ENCODE measurements at regions not wholly inside any gene's neighbourhood (a gene's known extent, or its start where the extent isn't known, plus 50 kb on each side); places are given as distances from the start of the nearest gene placed in this dataset.

DNA sequence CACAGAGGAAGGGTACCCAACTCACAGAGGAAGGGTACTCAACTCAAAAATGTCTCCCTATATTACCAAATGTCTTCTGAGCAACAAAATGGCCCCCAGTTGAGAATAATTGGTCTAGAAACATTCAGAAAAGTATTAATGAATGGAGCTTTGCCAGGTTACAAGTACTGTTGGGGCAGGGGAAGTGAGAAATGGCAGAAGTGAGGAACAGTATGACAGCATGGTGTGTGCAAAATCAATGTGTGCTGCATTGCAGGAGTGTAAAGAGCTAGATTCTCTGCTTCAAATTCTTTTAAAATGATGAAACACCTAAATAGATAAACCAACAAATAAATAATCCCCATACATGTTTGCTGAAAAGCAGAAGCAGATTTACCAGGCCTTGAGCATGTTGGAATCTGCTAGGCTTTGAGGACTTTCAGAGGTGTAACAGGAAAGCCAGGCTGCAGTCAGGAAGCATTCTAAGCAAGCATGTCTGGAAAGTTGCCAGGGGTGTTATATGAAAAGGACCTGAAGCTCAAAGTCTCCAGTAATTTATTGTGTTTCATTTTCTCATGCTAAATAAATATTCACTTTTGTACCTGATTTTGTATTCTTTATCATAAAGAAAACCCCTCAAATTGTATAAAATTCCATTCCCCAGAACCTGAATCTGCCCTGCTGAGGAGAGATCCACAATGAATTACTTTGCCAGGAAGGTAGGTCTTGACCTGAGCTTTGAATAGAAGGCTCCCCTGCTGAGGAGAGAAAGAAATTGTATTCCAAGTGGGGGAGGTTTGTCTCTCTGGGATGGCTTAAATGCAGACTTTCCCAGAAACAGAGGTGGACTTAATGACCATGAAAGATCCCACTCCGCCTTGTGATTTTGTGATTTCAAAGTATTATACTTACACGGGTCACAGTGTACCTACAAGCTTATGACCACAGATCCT lies 265.0 kb upstream of the MARCKS start:
- DNase-seq (ENCODE audit: low read depth, low spot score) (no peak), ATAC-seq (0 out of 2 replicates have a peak, but pooled peaks have one; percentile 14)
- Histone ChIP-seq H3K4me1 (ENCODE audit: control insufficient read depth, insufficient read depth, low read length) (no peaks in the 10 kb centered on the region), H3K27ac (ENCODE audit: low read length) (no peak overlapping the region), H3K27me3 (ENCODE audit: control insufficient read depth, insufficient read depth, low read length) (no peaks in the 10 kb centered on the region), H3K9me3 (ENCODE audit: control insufficient read depth, insufficient read depth, low read depth, low read length) (no peaks in the 10 kb centered on the region), H3K4me3 (ENCODE audit: low read depth in 2 of 2, low read length in 2 of 2) (no peak overlapping the region), H3K36me3 (ENCODE audit: control insufficient read depth, insufficient read depth, low read length) (no peaks in the 10 kb centered on the region)
- no TSS peak for BruUV-seq (replicated peaks)
- in situ Hi-C loops (cut with HindIII; ENCODE audit: low pct_unique_long_range_greater_than_20kb, low sequenced_read_pairs) (no loop called here), intact Hi-C loops (cut with micrococcal nuclease; ENCODE audit: unreplicated experiment) (no loop called here)
- ChIA-PET CTCF (no interaction called here), POLR2A (no interaction called here)
- TF ChIP-seq SIN3A (IDR thresholded peaks at IDR 0.05; ENCODE audit: borderline replicate concordance, insufficient read depth, low read depth, low read length): no peak
- TF ChIP-seq, protein P1, sequence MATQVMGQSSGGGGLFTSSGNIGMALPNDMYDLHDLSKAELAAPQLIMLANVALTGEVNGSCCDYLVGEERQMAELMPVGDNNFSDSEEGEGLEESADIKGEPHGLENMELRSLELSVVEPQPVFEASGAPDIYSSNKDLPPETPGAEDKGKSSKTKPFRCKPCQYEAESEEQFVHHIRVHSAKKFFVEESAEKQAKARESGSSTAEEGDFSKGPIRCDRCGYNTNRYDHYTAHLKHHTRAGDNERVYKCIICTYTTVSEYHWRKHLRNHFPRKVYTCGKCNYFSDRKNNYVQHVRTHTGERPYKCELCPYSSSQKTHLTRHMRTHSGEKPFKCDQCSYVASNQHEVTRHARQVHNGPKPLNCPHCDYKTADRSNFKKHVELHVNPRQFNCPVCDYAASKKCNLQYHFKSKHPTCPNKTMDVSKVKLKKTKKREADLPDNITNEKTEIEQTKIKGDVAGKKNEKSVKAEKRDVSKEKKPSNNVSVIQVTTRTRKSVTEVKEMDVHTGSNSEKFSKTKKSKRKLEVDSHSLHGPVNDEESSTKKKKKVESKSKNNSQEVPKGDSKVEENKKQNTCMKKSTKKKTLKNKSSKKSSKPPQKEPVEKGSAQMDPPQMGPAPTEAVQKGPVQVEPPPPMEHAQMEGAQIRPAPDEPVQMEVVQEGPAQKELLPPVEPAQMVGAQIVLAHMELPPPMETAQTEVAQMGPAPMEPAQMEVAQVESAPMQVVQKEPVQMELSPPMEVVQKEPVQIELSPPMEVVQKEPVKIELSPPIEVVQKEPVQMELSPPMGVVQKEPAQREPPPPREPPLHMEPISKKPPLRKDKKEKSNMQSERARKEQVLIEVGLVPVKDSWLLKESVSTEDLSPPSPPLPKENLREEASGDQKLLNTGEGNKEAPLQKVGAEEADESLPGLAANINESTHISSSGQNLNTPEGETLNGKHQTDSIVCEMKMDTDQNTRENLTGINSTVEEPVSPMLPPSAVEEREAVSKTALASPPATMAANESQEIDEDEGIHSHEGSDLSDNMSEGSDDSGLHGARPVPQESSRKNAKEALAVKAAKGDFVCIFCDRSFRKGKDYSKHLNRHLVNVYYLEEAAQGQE (IDR thresholded peaks at IDR 0.05; ENCODE audit: insufficient read depth in 1 of 2, low read depth in 2 of 2, low read length in 1 of 2): no peak
- TF ChIP-seq, protein P2, sequence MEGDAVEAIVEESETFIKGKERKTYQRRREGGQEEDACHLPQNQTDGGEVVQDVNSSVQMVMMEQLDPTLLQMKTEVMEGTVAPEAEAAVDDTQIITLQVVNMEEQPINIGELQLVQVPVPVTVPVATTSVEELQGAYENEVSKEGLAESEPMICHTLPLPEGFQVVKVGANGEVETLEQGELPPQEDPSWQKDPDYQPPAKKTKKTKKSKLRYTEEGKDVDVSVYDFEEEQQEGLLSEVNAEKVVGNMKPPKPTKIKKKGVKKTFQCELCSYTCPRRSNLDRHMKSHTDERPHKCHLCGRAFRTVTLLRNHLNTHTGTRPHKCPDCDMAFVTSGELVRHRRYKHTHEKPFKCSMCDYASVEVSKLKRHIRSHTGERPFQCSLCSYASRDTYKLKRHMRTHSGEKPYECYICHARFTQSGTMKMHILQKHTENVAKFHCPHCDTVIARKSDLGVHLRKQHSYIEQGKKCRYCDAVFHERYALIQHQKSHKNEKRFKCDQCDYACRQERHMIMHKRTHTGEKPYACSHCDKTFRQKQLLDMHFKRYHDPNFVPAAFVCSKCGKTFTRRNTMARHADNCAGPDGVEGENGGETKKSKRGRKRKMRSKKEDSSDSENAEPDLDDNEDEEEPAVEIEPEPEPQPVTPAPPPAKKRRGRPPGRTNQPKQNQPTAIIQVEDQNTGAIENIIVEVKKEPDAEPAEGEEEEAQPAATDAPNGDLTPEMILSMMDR (IDR thresholded peaks at IDR 0.05): no peak
- no peak for TF ChIP-seq POLR2AphosphoS5 (IDR thresholded peaks at IDR 0.05; ENCODE audit: low read depth, low read length)
- no peak for TF ChIP-seq TCF7L2 (IDR thresholded peaks at IDR 0.05; ENCODE audit: low read depth, low read length)

DNA sequence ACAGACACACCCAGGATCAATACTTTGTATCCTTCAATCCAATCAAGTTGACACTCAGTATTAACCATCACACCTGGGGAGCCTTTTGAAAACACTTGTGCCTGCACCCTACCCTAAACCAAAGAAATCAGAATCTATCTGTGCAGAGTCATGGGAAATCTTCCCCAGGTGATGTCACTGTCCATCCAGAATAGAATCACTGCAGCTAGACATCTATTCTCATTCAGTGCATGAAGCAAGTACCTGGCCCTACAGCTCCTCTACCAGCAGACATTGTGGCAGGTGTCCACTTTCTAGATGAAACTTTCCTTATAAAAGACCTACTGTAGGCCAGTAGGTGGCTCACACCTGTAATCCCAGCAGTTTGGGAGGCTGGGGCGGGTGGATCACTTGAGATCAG lies 262.4 kb upstream of the MARCKS start:
- no peaks in the 10 kb centered on the region for H3K9me3 ChIP-seq (ENCODE audit: control insufficient read depth, insufficient read depth, low read depth, low read length)
- POLR2A ChIA-PET: no interaction called here
- ATAC-seq (no peak), DNase-seq (ENCODE audit: low read depth, low spot score) (no peak)
- in situ Hi-C loops (cut with HindIII; ENCODE audit: low pct_unique_long_range_greater_than_20kb, low sequenced_read_pairs): no loop called here
- H3K27ac ChIP-seq (ENCODE audit: low read length): no peak overlapping the region
- H3K27me3 ChIP-seq (ENCODE audit: control insufficient read depth, insufficient read depth, low read length): no peaks in the 10 kb centered on the region
- no peaks in the 10 kb centered on the region for H3K4me1 ChIP-seq (ENCODE audit: control insufficient read depth, insufficient read depth, low read length)
- TF ChIP-seq, protein P2 (IDR thresholded peaks at IDR 0.05): peak; percentile 18
- TF ChIP-seq TCF7L2 (IDR thresholded peaks at IDR 0.05; ENCODE audit: low read depth, low read length): no peak
- BruUV-seq (replicated peaks): no TSS peak
- H3K36me3 ChIP-seq (ENCODE audit: control insufficient read depth, insufficient read depth, low read length): no peaks in the 10 kb centered on the region
- intact Hi-C loops (cut with micrococcal nuclease; ENCODE audit: unreplicated experiment): no loop called here
- CTCF ChIA-PET: no interaction called here
- H3K4me3 ChIP-seq (ENCODE audit: low read depth in 2 of 2, low read length in 2 of 2): no peak overlapping the region
